Colonic mucosa (tissue), 4 donors: ENCODE measurements at regions not wholly inside any gene's neighbourhood (a gene's known extent, or its start where the extent isn't known, plus 50 kb on each side); places are given as distances from the start of the nearest gene placed in this dataset.
"Not testable (repeated sequence)": the region's sequence is repeated elsewhere in the genome, so short reads cannot be mapped to it uniquely, and the experiment has no call there.

Experiments used
- DNase-seq: peaks from one replicate; pipeline ENCODE4 v3.0.0-alpha.2; 2020
- H3K27ac ChIP-seq: fragments of 200-600 bp; one replicate; pipeline ENCODE4 v1.8.0; 2021
- H3K27me3 ChIP-seq: fragments of 200-600 bp; one replicate; pipeline ENCODE4 v1.8.0; 2021
- H3K36me3 ChIP-seq: fragments of 200-600 bp; one replicate; pipeline ENCODE4 v1.8.0; 2021
- H3K4me1 ChIP-seq: fragments of 200-600 bp; one replicate; pipeline ENCODE4 v1.8.0; 2021; ENCODE audit warnings: mild to moderate bottlenecking
- H3K4me3 ChIP-seq: fragments of 200-600 bp; one replicate; pipeline ENCODE4 v1.8.0; 2021
- H3K9ac ChIP-seq, 2 donors: one replicate each; pipeline ENCODE4 v1.7.0; 2013; ENCODE audit warnings: control low read depth in 2 of 2, low read depth in 2 of 2, low read length in 2 of 2
- H3K9me3 ChIP-seq: fragments of 200-600 bp; one replicate; pipeline ENCODE4 v1.8.0; 2021
- intact Hi-C: fragments of 100-400 bp; cut with DNase I; formaldehyde crosslinking; loops from one replicate; pipeline ENCODE4 v1.14.1; 2022
- TF ChIP-seq, protein P1 (sequence below): fragments of 200-600 bp; IDR thresholded peaks from one replicate; pipeline ENCODE4 v1.8.0; 2022; ENCODE audit warnings: antibody characterized with exemption, mild to moderate bottlenecking
- donor health status: healthy.
- donor health status: DM: no; HTN: no; CAD: no.
- donor health status: DM: no; HTN: no; CAD: no.

DNA sequence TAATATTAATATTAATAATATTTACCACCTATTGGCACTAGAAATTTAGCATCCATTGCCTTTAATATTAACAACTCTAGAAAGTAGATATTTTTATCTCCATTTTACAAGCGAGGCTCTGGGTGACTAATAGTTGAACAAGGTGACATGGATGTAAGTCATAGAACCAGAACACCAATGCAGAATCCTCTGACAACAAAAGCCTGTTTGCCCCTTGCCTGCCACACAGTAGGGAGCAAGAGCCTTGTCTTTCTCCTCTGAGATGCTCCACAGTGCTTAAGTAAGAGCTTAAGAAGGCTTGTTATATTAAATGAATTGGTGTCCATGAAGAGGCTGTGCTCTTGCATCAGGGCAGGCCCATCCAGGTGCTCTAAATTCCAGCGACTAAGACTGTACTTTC, 51.2 kb upstream of the LBX1 start:
- no peak for DNase-seq
- TF ChIP-seq, protein P1, sequence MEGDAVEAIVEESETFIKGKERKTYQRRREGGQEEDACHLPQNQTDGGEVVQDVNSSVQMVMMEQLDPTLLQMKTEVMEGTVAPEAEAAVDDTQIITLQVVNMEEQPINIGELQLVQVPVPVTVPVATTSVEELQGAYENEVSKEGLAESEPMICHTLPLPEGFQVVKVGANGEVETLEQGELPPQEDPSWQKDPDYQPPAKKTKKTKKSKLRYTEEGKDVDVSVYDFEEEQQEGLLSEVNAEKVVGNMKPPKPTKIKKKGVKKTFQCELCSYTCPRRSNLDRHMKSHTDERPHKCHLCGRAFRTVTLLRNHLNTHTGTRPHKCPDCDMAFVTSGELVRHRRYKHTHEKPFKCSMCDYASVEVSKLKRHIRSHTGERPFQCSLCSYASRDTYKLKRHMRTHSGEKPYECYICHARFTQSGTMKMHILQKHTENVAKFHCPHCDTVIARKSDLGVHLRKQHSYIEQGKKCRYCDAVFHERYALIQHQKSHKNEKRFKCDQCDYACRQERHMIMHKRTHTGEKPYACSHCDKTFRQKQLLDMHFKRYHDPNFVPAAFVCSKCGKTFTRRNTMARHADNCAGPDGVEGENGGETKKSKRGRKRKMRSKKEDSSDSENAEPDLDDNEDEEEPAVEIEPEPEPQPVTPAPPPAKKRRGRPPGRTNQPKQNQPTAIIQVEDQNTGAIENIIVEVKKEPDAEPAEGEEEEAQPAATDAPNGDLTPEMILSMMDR, result no peak
- Histone ChIP-seq H3K4me3 (no peak overlapping the region), H3K36me3 (no peaks in the 10 kb centered on the region), H3K9ac (no peak overlapping the region), H3K9me3 (no peaks in the 10 kb centered on the region), H3K4me1 (no peaks in the 10 kb centered on the region), H3K27me3 (peaks cover 27% of the 10 kb centered on the region), H3K27ac (no peak overlapping the region)
- intact Hi-C loops, result no loop called here

DNA sequence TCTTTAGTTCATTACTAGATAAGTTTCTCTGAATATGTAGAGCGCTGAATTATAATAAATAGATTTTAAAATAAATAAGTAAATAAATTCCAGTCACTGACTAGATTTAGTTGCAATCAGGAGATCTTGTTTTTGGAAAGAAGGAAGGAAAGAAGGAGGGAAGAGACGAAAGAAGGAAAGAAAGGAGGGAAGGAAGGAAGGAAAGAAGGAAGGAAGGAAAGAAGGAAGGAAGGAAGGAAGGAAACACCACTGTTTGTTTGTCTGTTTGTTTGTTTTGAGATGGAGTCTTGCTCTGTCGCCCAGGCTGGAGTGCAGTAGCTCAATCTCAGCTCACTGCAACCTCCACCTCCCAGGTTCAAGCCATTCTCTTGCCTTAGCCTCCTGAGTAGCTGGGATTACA, 51.7 kb upstream of the LBX1 start:
- H3K4me3 ChIP-seq, H3K4me1 ChIP-seq, intact Hi-C loops, DNase-seq, H3K9ac ChIP-seq, H3K9me3 ChIP-seq, H3K36me3 ChIP-seq, H3K27ac ChIP-seq: not testable (repeated sequence)
- H3K27me3 ChIP-seq, result peaks cover 29% of the 10 kb centered on the region

DNA sequence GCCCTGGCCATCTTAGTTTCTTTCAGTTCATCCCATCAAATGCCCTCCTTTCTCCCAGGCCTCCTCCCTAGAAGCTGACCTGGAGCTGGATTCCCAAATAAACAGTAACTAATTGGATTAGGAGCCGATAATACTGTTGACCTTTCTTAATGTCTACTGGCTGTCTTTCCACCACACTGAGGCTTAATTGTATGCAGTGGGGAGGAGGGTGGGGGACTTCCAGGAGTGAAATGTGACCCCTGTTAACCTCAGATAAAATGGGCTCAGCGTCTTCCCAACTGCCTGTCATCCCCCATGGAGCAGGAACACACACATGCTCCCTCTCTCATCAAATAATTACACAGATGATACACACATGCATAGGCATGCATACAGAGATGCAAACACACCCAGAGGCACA, 53.7 kb upstream of the LBX1 start:
- TF ChIP-seq, protein P1, result no peak
- Histone ChIP-seq H3K9me3 (no peaks in the 10 kb centered on the region), H3K4me3 (no peak overlapping the region), H3K27ac (no peak overlapping the region), H3K36me3 (no peaks in the 10 kb centered on the region), H3K9ac (no peak overlapping the region), H3K4me1 (no peaks in the 10 kb centered on the region), H3K27me3 (peaks cover 49% of the 10 kb centered on the region)
- intact Hi-C loops, result no loop called here
- no peak for DNase-seq

DNA sequence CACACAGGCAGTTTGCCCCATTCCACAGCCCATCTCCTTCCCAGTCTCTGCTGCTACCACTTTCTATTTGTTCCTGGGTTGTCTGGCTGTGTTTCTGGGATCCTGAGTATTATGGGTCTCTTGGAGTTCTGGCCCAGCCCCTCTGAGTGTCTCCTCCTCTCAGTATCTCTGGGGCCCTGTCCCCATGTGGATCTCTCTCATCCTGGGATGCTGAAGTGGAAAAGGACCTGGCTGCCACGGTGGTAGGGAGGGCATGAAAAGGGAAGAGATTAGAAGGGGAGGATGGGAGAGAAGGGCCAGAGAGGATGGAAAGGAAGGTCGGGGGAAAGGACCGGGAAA, 54.5 kb upstream of the LBX1 start:
- Histone ChIP-seq H3K9ac (no peak overlapping the region), H3K36me3 (no peaks in the 10 kb centered on the region), H3K4me3 (no peak overlapping the region), H3K27me3 (peaks cover 50% of the 10 kb centered on the region), H3K4me1 (no peaks in the 10 kb centered on the region), H3K27ac (no peak overlapping the region), H3K9me3 (no peaks in the 10 kb centered on the region)
- intact Hi-C loops, result no loop called here
- TF ChIP-seq, protein P1, result no peak
- no peak for DNase-seq

DNA sequence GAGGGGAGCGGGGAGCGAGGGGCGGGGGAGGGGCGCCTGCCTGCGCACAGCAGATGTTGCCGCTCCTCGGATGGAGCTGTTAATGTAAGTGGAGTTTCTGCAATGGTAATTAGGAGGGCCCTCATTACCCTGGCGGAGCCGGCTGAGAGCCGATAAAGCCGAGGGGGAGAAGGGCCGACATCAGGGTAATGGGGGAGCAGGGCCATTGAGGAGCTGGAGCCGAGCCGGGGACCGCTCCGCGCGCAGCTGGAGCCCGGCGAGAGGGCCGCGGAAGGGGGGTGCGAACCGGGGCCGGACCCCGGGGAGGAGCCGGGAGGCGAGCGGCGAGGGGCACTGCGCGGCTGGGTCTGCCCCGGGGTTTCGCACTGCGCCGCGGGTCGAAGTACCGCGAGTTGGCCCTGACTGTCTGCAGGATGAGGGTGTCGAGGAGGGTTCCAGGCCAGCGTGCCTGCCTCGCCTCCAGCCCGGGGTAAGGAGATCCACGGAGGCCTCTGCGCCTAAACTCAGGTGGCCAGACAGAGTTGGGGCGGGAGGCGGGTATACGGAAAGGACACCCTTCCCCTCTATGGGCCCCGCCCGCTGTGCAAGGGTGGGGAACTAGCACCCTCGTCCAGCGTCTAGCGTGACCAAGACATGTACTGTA, 55.0 kb upstream of the LBX1 start:
- H3K27me3 ChIP-seq, result peaks cover 50% of the 10 kb centered on the region
- intact Hi-C loops, result no loop called here
- no peaks in the 10 kb centered on the region for H3K36me3 ChIP-seq
- DNase-seq, result no peak
- no peak overlapping the region for H3K4me3 ChIP-seq
- H3K4me1 ChIP-seq, result no peaks in the 10 kb centered on the region
- TF ChIP-seq, protein P1, result no peak
- no peak overlapping the region for H3K27ac ChIP-seq
- H3K9me3 ChIP-seq, result no peaks in the 10 kb centered on the region
- no peak overlapping the region for H3K9ac ChIP-seq

DNA sequence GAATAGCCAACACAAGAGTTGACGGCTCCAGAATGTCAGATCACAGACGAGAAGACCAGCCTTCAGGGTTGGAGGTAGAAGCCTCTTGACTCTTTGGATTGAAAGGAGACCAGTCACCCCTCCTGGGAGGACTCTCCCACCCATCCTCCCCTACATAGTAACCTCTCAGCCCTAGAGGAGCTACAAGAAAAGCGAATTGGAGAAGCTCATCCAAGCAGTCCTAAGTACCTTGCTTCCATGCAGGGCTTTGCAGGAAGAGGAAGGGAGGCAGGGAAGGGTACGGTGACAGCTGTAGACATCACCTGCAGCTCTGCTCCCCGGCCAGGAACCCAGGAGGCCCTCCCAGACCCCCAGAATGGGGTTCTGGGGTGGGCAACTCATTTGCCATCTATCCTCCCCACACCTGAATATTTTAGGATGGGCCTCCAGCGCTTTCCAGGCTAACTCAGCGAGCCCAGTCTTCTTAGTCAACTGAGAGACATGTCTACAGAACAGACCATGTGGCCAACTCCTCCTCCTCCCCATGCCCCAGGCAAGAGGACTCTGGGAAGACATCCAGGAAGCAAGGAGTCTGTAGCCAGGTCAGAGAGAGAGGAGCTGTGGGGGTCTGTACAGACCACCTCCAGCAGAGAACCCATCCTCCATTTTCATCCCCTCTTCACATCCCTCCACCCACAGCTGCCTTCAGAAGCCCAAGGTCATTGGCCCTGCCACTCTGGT, 55.6 kb upstream of the LBX1 start:
- intact Hi-C loops, result no loop called here
- Histone ChIP-seq H3K4me1 (no peaks in the 10 kb centered on the region), H3K4me3 (no peak overlapping the region), H3K9me3 (no peaks in the 10 kb centered on the region), H3K27ac (no peak overlapping the region), H3K9ac (no peak overlapping the region), H3K27me3 (peaks cover 50% of the 10 kb centered on the region), H3K36me3 (no peaks in the 10 kb centered on the region)
- DNase-seq, result no peak
- TF ChIP-seq, protein P1, result no peak
